ENCODE measurements at regions not wholly inside any gene's neighbourhood (a gene's known extent, or its start where the extent isn't known, plus 50 kb on each side); places are given as distances from the start of the nearest gene placed in this dataset.

GRCh38 chr13:65347420-65348030 lies 1882.6 kb downstream of the PCDH9 start:
- H3K4me2 ChIP-seq (ENCODE audit: insufficient read depth, insufficient read length, low read length): no peak overlapping the region
- no peak overlapping the region for H4K8ac ChIP-seq (replicated peaks; ENCODE audit: insufficient read length, low read depth, low read length)
- no peak overlapping the region for H2AFZ ChIP-seq (ENCODE audit: low read length)
- no peak for TF ChIP-seq CTCF (conservative IDR thresholded peaks at IDR 0.05)
- H3K23me2 ChIP-seq (ENCODE audit: insufficient read length, low read depth, low read length, poor library complexity, severe bottlenecking): no peaks in the 10 kb centered on the region
- no peaks in the 10 kb centered on the region for H3K79me1 ChIP-seq (ENCODE audit: insufficient read depth, low read depth, low read length, poor library complexity, severe bottlenecking)
- no peak overlapping the region for H3K18ac ChIP-seq (ENCODE audit: insufficient read length, low read depth, low read length)
- Mint-ChIP-seq H3K4me3 (no peak overlapping the region), H3K36me3 (ENCODE audit: insufficient read depth in 1 of 3, low read depth in 3 of 3) (peaks cover 0 to 2% (median 0%) of the 10 kb centered on the region in 3 experiments; a peak in 2 of 7 replicates), H3K27me3 (ENCODE audit: low read depth) (no peaks in the 10 kb centered on the region; the same call in 1 of the 2 replicates), H3K27ac (no peak overlapping the region), H3K9me3 (peaks cover 0 to 2% of the 10 kb centered on the region in 2 experiments; a peak in 3 of 5 replicates), H3K4me1 (peaks cover 3 to 6% of the 10 kb centered on the region in 2 experiments; a peak in 1 of 4 replicates)
- H2BK5ac ChIP-seq (ENCODE audit: insufficient read length, low read length): no peak overlapping the region
- H3K14ac ChIP-seq (ENCODE audit: insufficient read depth, low read length): no peak overlapping the region
- no CpG with 5 or more reads among the region's 2 CpGs for WGBS (ENCODE audit: extremely low coverage, insufficient read length, low lambda C conversion rate)
- no peaks in the 10 kb centered on the region for H3K27me3 ChIP-seq (ENCODE audit: insufficient read depth, low read length)
- no peak overlapping the region for H2BK12ac ChIP-seq (ENCODE audit: insufficient read length, low read depth, low read length)
- DNase-seq: no peak
- no peak overlapping the region for H2AK5ac ChIP-seq (ENCODE audit: insufficient read length, low read length)
- no peak overlapping the region for H3K27ac ChIP-seq (ENCODE audit: insufficient read length, low read depth, low read length)
- no peak overlapping the region for H3K56ac ChIP-seq (ENCODE audit: insufficient read length, low read depth, low read length)
- no peaks in the 10 kb centered on the region for H3K9me3 ChIP-seq (ENCODE audit: control insufficient read depth, low read depth, low read length)
- no peak overlapping the region for H2BK120ac ChIP-seq (ENCODE audit: low read depth, low read length, poor library complexity, severe bottlenecking)
- no peak overlapping the region for H2BK15ac ChIP-seq (ENCODE audit: low read depth, low read length)
- no peaks in the 10 kb centered on the region for H4K20me1 ChIP-seq (ENCODE audit: control insufficient read depth, insufficient read depth, insufficient read length)
- no peaks in the 10 kb centered on the region for H3K4me1 ChIP-seq (ENCODE audit: insufficient read depth, low read length)
- H4K91ac ChIP-seq (ENCODE audit: insufficient read length, low read depth, low read length): no peak overlapping the region
- no peaks in the 10 kb centered on the region for H3K79me2 ChIP-seq (ENCODE audit: insufficient read depth, low read length)
- no peak overlapping the region for H3K4ac ChIP-seq (ENCODE audit: low read depth, low read length)
- no peak overlapping the region for H3K23ac ChIP-seq (ENCODE audit: insufficient read length, low read depth, low read length)
- H4K5ac ChIP-seq (ENCODE audit: insufficient read length, low read depth, low read length): no peak overlapping the region
- H2BK20ac ChIP-seq (ENCODE audit: low read depth, low read length, poor library complexity, severe bottlenecking): no peak overlapping the region
- H3K9ac ChIP-seq (ENCODE audit: extremely low read depth, insufficient read length, low read length): no peak overlapping the region
- H3T11ph ChIP-seq (ENCODE audit: low read length): no peak overlapping the region
